ENCODE measurements at regions not wholly inside any gene's neighbourhood (a gene's known extent, or its start where the extent isn't known, plus 50 kb on each side); places are given as distances from the start of the nearest gene placed in this dataset.

DNA sequence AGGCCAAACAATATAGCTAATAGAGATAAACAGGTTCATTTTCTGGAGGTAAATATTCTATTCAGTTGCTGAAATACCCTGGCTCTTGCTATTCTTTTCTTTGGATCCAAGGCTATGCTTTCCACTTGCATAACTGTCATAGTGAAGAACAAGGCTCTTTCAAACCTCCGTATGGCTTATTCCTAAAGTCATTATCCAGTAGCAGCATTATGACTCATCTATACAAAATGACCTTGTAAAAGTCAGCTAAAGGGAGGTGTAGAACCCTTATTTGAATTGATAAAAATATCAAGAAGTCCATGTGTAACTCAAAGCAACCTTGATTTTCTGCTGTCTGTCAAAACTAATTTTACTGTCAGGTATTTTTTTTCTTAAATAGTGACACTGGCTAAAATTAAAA, 447.8 kb downstream of the PLK2 start:
- H3K4me3 ChIP-seq, result no peak overlapping the region
- H4K20me1 ChIP-seq, result no peaks in the 10 kb centered on the region
- no peak for TF ChIP-seq Cebpa-rat (IDR thresholded peaks at IDR 0.05)
- no peaks in the 10 kb centered on the region for H3K9me3 ChIP-seq
- H3K27me3 ChIP-seq, result no peaks in the 10 kb centered on the region
- H3K4me2 ChIP-seq, result no peak overlapping the region
- no peaks in the 10 kb centered on the region for H3K4me1 ChIP-seq
- H3K27ac ChIP-seq, result no peak overlapping the region
- H3K9ac ChIP-seq, result no peak overlapping the region
- H3K36me3 ChIP-seq, result no peaks in the 10 kb centered on the region

DNA sequence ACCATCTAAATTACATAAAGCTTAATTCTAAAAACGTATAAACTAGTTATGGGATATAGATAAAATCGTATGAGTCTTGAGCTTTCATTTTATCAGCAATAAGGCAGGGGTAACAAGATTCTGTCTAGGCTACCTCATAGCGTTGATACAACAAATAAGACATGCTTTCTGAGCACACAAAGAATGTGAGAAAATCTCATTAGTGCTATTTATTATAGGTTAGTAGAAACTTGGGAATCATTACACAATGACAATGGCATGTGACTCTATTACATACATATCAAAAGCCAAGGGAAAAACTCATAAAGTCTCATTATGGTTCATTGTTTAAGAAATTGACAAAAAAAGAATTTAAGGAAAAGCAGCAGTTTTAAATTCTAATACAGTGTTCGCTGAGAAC, 448.6 kb downstream of the PLK2 start:
- Histone ChIP-seq H3K27ac (no peak overlapping the region), H3K4me1 (no peaks in the 10 kb centered on the region), H3K4me2 (no peak overlapping the region), H3K4me3 (no peak overlapping the region), H3K9me3 (no peaks in the 10 kb centered on the region), H3K27me3 (no peaks in the 10 kb centered on the region), H3K36me3 (no peaks in the 10 kb centered on the region), H4K20me1 (no peaks in the 10 kb centered on the region), H3K9ac (no peak overlapping the region)
- TF ChIP-seq Cebpa-rat (IDR thresholded peaks at IDR 0.05), result no peak

DNA sequence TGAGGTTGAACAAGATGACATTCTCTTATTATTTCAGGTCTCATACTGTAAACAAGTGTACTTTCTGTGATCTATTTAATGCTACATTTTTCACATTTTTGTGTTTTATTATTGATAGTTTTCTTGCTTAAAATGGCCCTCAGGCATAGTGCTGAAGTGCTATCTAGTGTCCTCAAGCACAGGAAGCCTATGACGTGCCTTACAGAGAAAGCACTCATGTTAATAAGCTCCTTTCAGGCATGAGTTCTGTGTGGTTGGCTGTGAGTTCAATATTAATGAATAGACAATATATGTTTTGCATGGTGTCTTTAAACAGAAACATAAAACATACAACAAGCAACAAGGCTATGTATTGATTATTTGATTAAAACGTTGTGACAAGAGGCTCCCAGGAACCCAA, 450.1 kb downstream of the PLK2 start:
- H3K27me3 ChIP-seq, result no peaks in the 10 kb centered on the region
- H3K36me3 ChIP-seq, result no peaks in the 10 kb centered on the region
- H3K27ac ChIP-seq, result no peak overlapping the region
- no peak for TF ChIP-seq Cebpa-rat (IDR thresholded peaks at IDR 0.05)
- no peaks in the 10 kb centered on the region for H3K4me1 ChIP-seq
- no peak overlapping the region for H3K4me2 ChIP-seq
- H4K20me1 ChIP-seq, result no peaks in the 10 kb centered on the region
- no peak overlapping the region for H3K4me3 ChIP-seq
- no peak overlapping the region for H3K9ac ChIP-seq
- H3K9me3 ChIP-seq, result no peaks in the 10 kb centered on the region

DNA sequence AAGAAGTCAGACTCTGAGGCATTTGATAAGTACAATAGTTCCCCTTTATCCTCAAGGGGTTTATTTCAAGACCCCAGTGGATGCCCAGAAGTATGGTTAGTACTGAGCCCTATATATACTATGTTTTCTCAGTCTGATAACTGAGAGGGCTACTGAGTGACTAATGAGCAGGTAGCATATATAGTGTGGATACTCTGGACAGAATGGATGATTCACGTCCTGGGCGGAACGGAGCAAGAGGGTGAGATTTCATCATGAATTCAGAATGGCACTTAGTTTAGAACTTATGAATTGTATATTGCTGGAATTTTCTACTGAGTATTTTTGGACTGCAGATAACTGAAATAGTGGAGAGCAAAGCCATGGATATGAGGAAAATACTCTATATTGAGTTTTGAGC, 457.6 kb downstream of the PLK2 start:
- Histone ChIP-seq H3K27ac (no peak overlapping the region), H3K36me3 (no peaks in the 10 kb centered on the region), H3K27me3 (no peaks in the 10 kb centered on the region), H3K9ac (no peak overlapping the region), H4K20me1 (no peaks in the 10 kb centered on the region), H3K4me3 (no peak overlapping the region), H3K4me2 (no peak overlapping the region), H3K4me1 (no peaks in the 10 kb centered on the region), H3K9me3 (no peaks in the 10 kb centered on the region)
- TF ChIP-seq Cebpa-rat (IDR thresholded peaks at IDR 0.05), result no peak

DNA sequence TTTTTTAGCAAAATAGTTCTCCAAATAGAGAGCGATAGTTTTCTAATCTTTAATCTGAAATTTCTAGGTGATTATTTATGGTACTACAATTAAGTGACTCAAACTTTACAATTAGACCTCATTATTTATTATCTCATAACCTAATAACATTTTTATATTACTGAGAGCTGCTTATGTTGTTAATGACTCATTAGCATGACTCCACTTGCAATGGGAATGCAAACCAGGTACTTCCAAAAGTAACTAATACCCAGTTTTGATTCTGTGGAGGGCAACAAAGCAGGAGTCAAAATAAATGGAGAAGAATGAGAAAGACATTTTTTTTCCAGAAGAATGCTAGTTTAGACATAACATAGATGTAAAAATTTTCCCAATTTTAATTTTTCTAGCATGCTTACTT, 466.0 kb downstream of the PLK2 start:
- TF ChIP-seq Cebpa-rat (IDR thresholded peaks at IDR 0.05), result no peak
- Histone ChIP-seq H3K4me1 (no peaks in the 10 kb centered on the region), H3K4me3 (no peak overlapping the region), H3K9ac (no peak overlapping the region), H3K27ac (no peak overlapping the region), H4K20me1 (no peaks in the 10 kb centered on the region), H3K9me3 (no peaks in the 10 kb centered on the region), H3K4me2 (no peak overlapping the region), H3K36me3 (no peaks in the 10 kb centered on the region), H3K27me3 (no peaks in the 10 kb centered on the region)

DNA sequence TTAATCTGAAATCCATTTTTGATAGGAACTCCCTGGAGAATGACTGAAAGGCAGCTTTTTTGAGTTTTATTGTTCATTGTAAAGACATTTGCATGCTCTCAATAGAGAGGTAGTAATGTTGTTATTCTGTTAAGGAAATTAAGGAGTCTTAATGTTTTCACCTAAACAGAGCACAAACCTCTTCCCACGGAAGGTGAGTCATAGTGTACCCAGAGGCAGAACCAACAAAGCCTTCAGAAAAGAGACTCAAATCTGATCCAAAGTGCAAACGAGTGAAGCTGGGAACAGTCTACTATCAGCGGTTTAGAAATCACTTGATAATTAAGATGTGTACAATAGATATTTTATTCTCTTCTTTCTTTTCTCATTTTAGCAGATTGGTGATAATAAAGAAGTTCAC, 470.5 kb downstream of the PLK2 start:
- no peak overlapping the region for H3K4me3 ChIP-seq
- no peaks in the 10 kb centered on the region for H3K36me3 ChIP-seq
- TF ChIP-seq Cebpa-rat (IDR thresholded peaks at IDR 0.05), result no peak
- H4K20me1 ChIP-seq, result no peaks in the 10 kb centered on the region
- no peaks in the 10 kb centered on the region for H3K4me1 ChIP-seq
- no peaks in the 10 kb centered on the region for H3K9me3 ChIP-seq
- no peaks in the 10 kb centered on the region for H3K27me3 ChIP-seq
- no peak overlapping the region for H3K27ac ChIP-seq
- H3K9ac ChIP-seq, result no peak overlapping the region
- no peak overlapping the region for H3K4me2 ChIP-seq

DNA sequence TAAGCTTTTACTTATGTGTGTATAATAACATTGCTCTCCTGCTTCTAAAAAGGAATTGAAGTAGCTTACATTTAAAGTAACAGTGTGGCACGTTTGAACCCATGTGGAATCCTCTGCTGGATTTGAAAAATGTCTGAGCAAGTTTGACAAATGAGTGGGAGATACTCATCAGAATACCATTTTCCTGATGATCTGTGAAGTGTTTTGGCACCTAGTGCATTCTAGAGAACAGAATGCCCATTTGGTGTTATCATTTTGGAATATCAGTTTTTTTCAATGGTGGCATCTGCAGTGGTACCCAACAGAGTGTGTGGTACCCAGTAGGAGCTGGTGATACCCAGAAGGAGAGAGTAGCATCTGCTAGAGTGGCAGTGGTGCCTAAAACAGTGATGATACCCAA, 471.1 kb downstream of the PLK2 start:
- no peaks in the 10 kb centered on the region for H3K9me3 ChIP-seq
- TF ChIP-seq Cebpa-rat (IDR thresholded peaks at IDR 0.05), result no peak
- no peaks in the 10 kb centered on the region for H4K20me1 ChIP-seq
- H3K9ac ChIP-seq, result no peak overlapping the region
- H3K27ac ChIP-seq, result no peak overlapping the region
- no peaks in the 10 kb centered on the region for H3K4me1 ChIP-seq
- H3K4me3 ChIP-seq, result no peak overlapping the region
- H3K36me3 ChIP-seq, result no peaks in the 10 kb centered on the region
- H3K4me2 ChIP-seq, result no peak overlapping the region
- no peaks in the 10 kb centered on the region for H3K27me3 ChIP-seq

DNA sequence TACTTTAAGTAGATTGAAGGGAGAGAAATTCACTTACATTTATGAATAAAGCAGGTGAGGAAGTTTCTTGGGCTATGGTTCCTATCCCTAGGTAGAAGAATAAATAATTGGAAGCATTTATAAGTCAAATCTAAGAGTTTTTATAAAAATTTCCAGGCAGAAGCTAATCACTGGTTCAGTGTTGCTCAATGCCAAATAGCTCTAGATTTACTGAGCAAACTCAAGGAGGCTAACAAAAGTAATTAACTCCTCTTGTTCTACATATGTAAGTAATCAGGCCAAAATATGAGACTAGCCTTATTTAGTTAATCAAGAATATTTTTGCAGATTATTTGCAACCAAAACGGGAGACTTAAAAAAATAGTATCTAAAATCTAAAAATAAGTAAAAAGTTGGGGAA, 472.3 kb downstream of the PLK2 start:
- H3K27ac ChIP-seq, result no peak overlapping the region
- H3K9me3 ChIP-seq, result no peaks in the 10 kb centered on the region
- H3K4me2 ChIP-seq, result no peak overlapping the region
- H3K4me1 ChIP-seq, result no peaks in the 10 kb centered on the region
- no peaks in the 10 kb centered on the region for H3K27me3 ChIP-seq
- no peak overlapping the region for H3K9ac ChIP-seq
- no peaks in the 10 kb centered on the region for H3K36me3 ChIP-seq
- H3K4me3 ChIP-seq, result no peak overlapping the region
- no peak for TF ChIP-seq Cebpa-rat (IDR thresholded peaks at IDR 0.05)
- H4K20me1 ChIP-seq, result no peaks in the 10 kb centered on the region

DNA sequence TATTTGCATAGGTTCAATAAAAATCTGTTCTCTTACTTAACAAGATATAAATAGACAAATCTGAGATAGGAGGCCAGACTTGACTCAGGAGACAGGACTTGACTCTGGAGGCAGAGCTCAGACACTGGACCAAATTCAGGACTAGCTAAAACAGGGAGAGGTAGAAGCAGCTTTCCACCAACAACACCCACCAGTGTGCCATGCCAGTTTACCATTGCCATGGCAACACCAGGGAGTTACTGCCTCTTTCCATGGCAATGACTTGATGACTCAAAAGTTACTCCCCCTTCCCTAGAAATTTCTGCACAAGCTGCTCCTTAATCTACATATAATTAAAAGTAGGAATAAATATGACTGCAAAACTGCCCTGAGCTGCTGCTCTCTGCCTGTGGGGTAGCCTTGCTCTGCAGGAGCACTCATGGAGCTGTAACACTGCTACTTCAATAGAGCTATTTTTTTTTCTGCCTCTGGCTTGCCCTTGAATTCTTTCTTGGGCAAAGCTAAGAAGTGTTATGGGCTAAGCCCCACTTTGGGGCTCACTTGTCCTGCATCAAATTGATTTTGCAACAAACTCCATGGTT, 473.0 kb downstream of the PLK2 start:
- no peak overlapping the region for H3K4me2 ChIP-seq
- H3K4me1 ChIP-seq, result no peaks in the 10 kb centered on the region
- no peak overlapping the region for H3K9ac ChIP-seq
- no peaks in the 10 kb centered on the region for H3K36me3 ChIP-seq
- H4K20me1 ChIP-seq, result no peaks in the 10 kb centered on the region
- no peaks in the 10 kb centered on the region for H3K27me3 ChIP-seq
- TF ChIP-seq Cebpa-rat (IDR thresholded peaks at IDR 0.05), result no peak
- H3K4me3 ChIP-seq, result no peak overlapping the region
- H3K9me3 ChIP-seq, result no peaks in the 10 kb centered on the region
- H3K27ac ChIP-seq, result no peak overlapping the region

DNA sequence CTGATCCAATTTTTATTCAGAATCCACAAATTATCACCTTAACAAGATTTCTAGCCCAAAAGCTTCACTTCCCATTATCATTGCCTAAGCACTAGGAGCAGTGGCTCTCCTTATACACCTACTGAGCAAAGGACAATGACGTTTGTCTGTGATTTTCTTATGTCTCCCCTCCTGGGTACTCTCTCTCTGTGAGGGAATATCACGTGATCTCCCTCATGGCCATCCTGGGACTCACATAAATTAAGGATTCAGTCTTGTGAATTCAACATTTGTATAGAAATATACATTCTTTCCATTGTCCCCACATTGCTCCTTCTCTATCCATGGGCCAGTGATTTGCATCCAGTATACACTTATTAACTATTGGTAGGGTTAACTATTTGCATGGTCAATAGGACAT, 476.5 kb downstream of the PLK2 start:
- H3K27me3 ChIP-seq, result no peaks in the 10 kb centered on the region
- no peak for TF ChIP-seq Cebpa-rat (IDR thresholded peaks at IDR 0.05)
- no peak overlapping the region for H3K4me2 ChIP-seq
- no peaks in the 10 kb centered on the region for H3K4me1 ChIP-seq
- H3K36me3 ChIP-seq, result no peaks in the 10 kb centered on the region
- no peaks in the 10 kb centered on the region for H4K20me1 ChIP-seq
- no peak overlapping the region for H3K27ac ChIP-seq
- H3K9me3 ChIP-seq, result no peaks in the 10 kb centered on the region
- H3K9ac ChIP-seq, result no peak overlapping the region
- H3K4me3 ChIP-seq, result no peak overlapping the region

DNA sequence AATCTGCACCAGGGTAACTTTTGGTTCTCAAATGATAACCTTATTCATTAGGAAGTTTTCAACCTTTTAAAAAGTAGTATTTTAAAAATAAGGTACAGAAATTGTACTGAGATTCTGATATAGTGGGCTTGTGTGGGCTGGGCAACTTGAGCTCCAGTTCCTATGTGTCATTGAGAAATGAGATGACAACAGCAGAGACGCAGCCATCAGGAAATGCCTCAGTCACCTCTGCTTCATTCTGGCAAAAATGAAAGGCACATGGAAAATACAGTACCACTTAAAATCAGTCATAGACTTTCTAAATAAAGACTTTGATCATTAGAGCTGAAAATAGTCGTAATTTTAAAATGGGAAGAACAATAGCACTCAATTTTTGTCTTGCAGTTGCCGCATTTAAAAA, 480.2 kb downstream of the PLK2 start:
- Histone ChIP-seq H3K27ac (no peak overlapping the region), H3K4me2 (no peak overlapping the region), H3K9ac (no peak overlapping the region), H3K36me3 (no peaks in the 10 kb centered on the region), H3K4me1 (no peaks in the 10 kb centered on the region), H3K9me3 (no peaks in the 10 kb centered on the region), H3K4me3 (no peak overlapping the region), H4K20me1 (no peaks in the 10 kb centered on the region), H3K27me3 (no peaks in the 10 kb centered on the region)
- no peak for TF ChIP-seq Cebpa-rat (IDR thresholded peaks at IDR 0.05)

All from BLaER1 (cell line).